IMR-90 (cell line): ENCODE measurements at regions not wholly inside any gene's neighbourhood (a gene's known extent, or its start where the extent isn't known, plus 50 kb on each side); places are given as distances from the start of the nearest gene placed in this dataset.

ENCODE experiments used
- ATAC-seq: fragments of 200-7000 bp; cut with Tn5 transposase; 2 replicates; pipeline ENCODE4 v1.9.1; 2020; ENCODE audit warnings: low read depth, mild to moderate bottlenecking, moderate library complexity
- BruUV-seq: library from RNA; stranded (reverse); fragments of 400-500 nt; replicated peaks from 2 replicates; lab custom pipeline; 2021; lab: Mats Ljungman, UMichigan
- CTCF ChIA-PET: fragments of 300-600 bp; formaldehyde crosslinking; extraction: SDS; loops from one replicate; lab custom pipeline; 2021; ENCODE audit warnings: antibody characterized with exemption; lab: Yijun Ruan, JAX
- POLR2A ChIA-PET: fragments of 300-600 bp; sonication (Branson Sonifier 250); formaldehyde crosslinking; loops from one replicate; lab custom pipeline; 2022; ENCODE audit warnings: antibody characterized with exemption; ENCODE audit not compliant: unreplicated experiment; lab: Charles Lee
- DNase-seq: peaks from one replicate; pipeline ENCODE4 v3.0.0; 2013
- H2AFZ ChIP-seq: replicated peaks from 2 replicates; pipeline ENCODE3; 2013; ENCODE audit warnings: low read length, mild to moderate bottlenecking; ENCODE audit not compliant: poor library complexity
- H2AK5ac ChIP-seq: 2 replicates; pipeline ENCODE4 v1.6.1; 2013; ENCODE audit warnings: low read depth, low read length, inconsistent platforms
- H2AK9ac ChIP-seq: replicated peaks from 2 replicates; pipeline ENCODE3; 2013; ENCODE audit warnings: mild to moderate bottlenecking, low read depth, low read length, moderate library complexity; ENCODE audit not compliant: poor library complexity
- H2BK120ac ChIP-seq: 2 replicates; pipeline ENCODE4 v1.6.1; 2013; ENCODE audit warnings: low read depth, low read length, inconsistent platforms
- H2BK15ac ChIP-seq: 3 replicates; pipeline ENCODE4 v1.6.1; 2013; ENCODE audit warnings: low read depth, low read length, inconsistent platforms
- H2BK20ac ChIP-seq: 2 replicates; pipeline ENCODE4 v1.6.1; 2013; ENCODE audit warnings: low read depth, mild to moderate bottlenecking, inconsistent platforms, low read length, moderate library complexity
- H2BK5ac ChIP-seq: 2 replicates; pipeline ENCODE4 v1.6.1; 2013; ENCODE audit warnings: mild to moderate bottlenecking, low read depth, low read length, inconsistent platforms; ENCODE audit not compliant: poor library complexity, severe bottlenecking
- H3K14ac ChIP-seq: replicated peaks from 2 replicates; pipeline ENCODE4 v1.6.1; 2013; ENCODE audit warnings: low read depth, low read length, inconsistent platforms
- H3K18ac ChIP-seq: 2 replicates; pipeline ENCODE4 v1.6.1; 2013; ENCODE audit warnings: low read depth, low read length, control low read depth
- H3K23ac ChIP-seq: 2 replicates; pipeline ENCODE4 v1.6.1; 2013; ENCODE audit warnings: low read depth, low read length, inconsistent platforms
- H3K27ac ChIP-seq: 2 replicates; pipeline ENCODE4 v1.5.1; 2013; ENCODE audit warnings: mild to moderate bottlenecking, control low read depth, low read length; ENCODE audit not compliant: insufficient read depth
- H3K27me3 ChIP-seq: 2 replicates; pipeline ENCODE4 v1.6.1; 2013; ENCODE audit warnings: low read length; ENCODE audit not compliant: control insufficient read depth, insufficient read depth
- H3K36me3 ChIP-seq: 2 replicates; pipeline ENCODE4 v1.6.1; 2013; ENCODE audit warnings: low read length, mixed read lengths; ENCODE audit not compliant: control insufficient read depth, insufficient read depth
- H3K4ac ChIP-seq: 2 replicates; pipeline ENCODE4 v1.6.1; 2013; ENCODE audit warnings: low read depth, low read length, inconsistent platforms
- H3K4me1 ChIP-seq: 2 replicates; pipeline ENCODE4 v1.6.1; 2013; ENCODE audit warnings: low read length, mixed read lengths; ENCODE audit not compliant: control insufficient read depth, insufficient read depth
- H3K4me2 ChIP-seq: 2 replicates; pipeline ENCODE4 v1.6.1; 2013; ENCODE audit warnings: low read depth, mild to moderate bottlenecking, control low read depth, low read length, moderate library complexity
- H3K4me3 ChIP-seq: 2 replicates; pipeline ENCODE4 v1.5.1; 2013; ENCODE audit warnings: low read depth, mild to moderate bottlenecking, control low read depth, low read length, moderate library complexity; ENCODE audit not compliant: insufficient read depth
- H3K56ac ChIP-seq: 2 replicates; pipeline ENCODE4 v1.6.1; 2013; ENCODE audit warnings: low read length, inconsistent platforms; ENCODE audit not compliant: insufficient read depth; ENCODE audit errors: extremely low read depth
- H3K79me1 ChIP-seq, 2 experiments: 2 replicates each; pipeline ENCODE4 v1.6.1; 2013; ENCODE audit warnings: low read length in 2 of 2, inconsistent platforms in 1 of 2, low read depth in 1 of 2
- H3K9ac ChIP-seq: 2 replicates; pipeline ENCODE4 v1.6.1; 2013; ENCODE audit warnings: low read depth, low read length, control low read depth
- H3K9me1 ChIP-seq: 2 replicates; pipeline ENCODE4 v1.6.1; 2013; ENCODE audit warnings: low read length, inconsistent platforms; ENCODE audit not compliant: insufficient read depth
- H3K9me3 ChIP-seq: 2 replicates; pipeline ENCODE4 v1.6.1; 2013; ENCODE audit warnings: low read length; ENCODE audit not compliant: control insufficient read depth, insufficient read depth
- H4K20me1 ChIP-seq: 2 replicates; pipeline ENCODE4 v1.6.1; 2013; ENCODE audit warnings: low read length, inconsistent platforms; ENCODE audit not compliant: insufficient read depth
- H4K5ac ChIP-seq: 2 replicates; pipeline ENCODE4 v1.6.1; 2013; ENCODE audit warnings: mild to moderate bottlenecking, low read depth, low read length, control low read depth
- H4K8ac ChIP-seq, 2 experiments: 2 replicates each; pipeline ENCODE4 v1.6.1; 2013; ENCODE audit warnings: low read depth in 2 of 2, low read length in 2 of 2, control low read depth in 1 of 2, inconsistent platforms in 1 of 2
- H4K91ac ChIP-seq: 2 replicates; pipeline ENCODE4 v1.6.1; 2013; ENCODE audit warnings: low read depth, low read length, inconsistent platforms; ENCODE audit not compliant: insufficient read depth
- BHLHE40 ChIP-seq: fragments of 150-350 bp; IDR thresholded peaks from 2 replicates; pipeline ENCODE4 v1.6.1; 2016; ENCODE audit warnings: mild to moderate bottlenecking, low read depth, low read length
- CEBPB ChIP-seq: IDR thresholded peaks from 2 replicates; pipeline ENCODE4 v1.6.1; 2012; ENCODE audit warnings: low read depth, low read length, improper control_type of control experiment
- CHD1 ChIP-seq: IDR thresholded peaks from 2 replicates; pipeline ENCODE4 v1.6.1; 2012; ENCODE audit warnings: low read depth, low read length, improper control_type of control experiment
- FOS ChIP-seq: fragments of 150-350 bp; IDR thresholded peaks from 2 replicates; pipeline ENCODE4 v1.6.1; 2016; ENCODE audit warnings: low read depth, low read length
- MAFK ChIP-seq: IDR thresholded peaks from 2 replicates; pipeline ENCODE4 v1.6.1; 2012; ENCODE audit warnings: low read depth, low read length, improper control_type of control experiment
- MAZ ChIP-seq: IDR thresholded peaks from 2 replicates; pipeline ENCODE4 v1.6.1; 2012; ENCODE audit warnings: low read depth, mild to moderate bottlenecking, low read length, improper control_type of control experiment, moderate library complexity, borderline replicate concordance
- MXI1 ChIP-seq: IDR thresholded peaks from 2 replicates; pipeline ENCODE4 v1.6.1; 2012; ENCODE audit warnings: low read depth, mild to moderate bottlenecking, low read length, moderate library complexity, borderline replicate concordance
- NFE2L2 ChIP-seq: fragments of 150-350 bp; IDR thresholded peaks from 2 replicates; pipeline ENCODE4 v1.6.1; 2016; ENCODE audit warnings: low read depth, mild to moderate bottlenecking, low read length
- POLR2A ChIP-seq: IDR thresholded peaks from 2 replicates; pipeline ENCODE4 v1.6.1; 2012; ENCODE audit warnings: mild to moderate bottlenecking, low read depth, low read length
- RAD21 ChIP-seq: IDR thresholded peaks from 2 replicates; pipeline ENCODE4 v1.6.1; 2012; ENCODE audit warnings: low read length, improper control_type of control experiment
- RCOR1 ChIP-seq: IDR thresholded peaks from 2 replicates; pipeline ENCODE4 v1.6.1; 2012; ENCODE audit warnings: mild to moderate bottlenecking, low read length, improper control_type of control experiment; ENCODE audit not compliant: insufficient replicate concordance
- RFX5 ChIP-seq: IDR thresholded peaks from 2 replicates; pipeline ENCODE4 v1.8.0; 2012; ENCODE audit warnings: low read depth, mild to moderate bottlenecking, low read length, moderate library complexity
- SMC3 ChIP-seq: fragments of 150-350 bp; IDR thresholded peaks from 2 replicates; pipeline ENCODE4 v1.6.1; 2016; ENCODE audit warnings: low read depth, mild to moderate bottlenecking, antibody characterized with exemption, low read length, moderate library complexity
- WGBS, 2 experiments: methylation state at CpG; one replicate each; pipeline versions ENCODE4 v1.1.5 to v1.1.7; 2013; ENCODE audit warnings: missing lambda C conversion rate in 2 of 2; ENCODE audit not compliant: insufficient read length in 1 of 2; ENCODE audit errors: extremely low coverage in 2 of 2; 5-methylcytosine and 5-hydroxymethylcytosine counted together
- dilution Hi-C: fragments of 300-500 bp; cut with HindIII; formaldehyde crosslinking; loops from one replicate; pipeline ENCODE4 v1.14.3; 2018; ENCODE audit warnings: low sequenced_read_pairs; ENCODE audit not compliant: unreplicated experiment
- in situ Hi-C: fragments of 300-500 bp; cut with MboI; formaldehyde crosslinking; loops from 3 replicates; pipeline ENCODE4 v1.14.3; 2019; ENCODE audit warnings: low sequenced_read_pairs, inconsistent platforms, mixed read lengths
- intact Hi-C: fragments of 100-400 bp; cut with micrococcal nuclease; formaldehyde crosslinking; loops from 2 replicates; pipeline ENCODE4 v1.10.0; 2022
- TF ChIP-seq, protein P1 (sequence below): fragments of 150-350 bp; IDR thresholded peaks from 2 replicates; pipeline ENCODE4 v1.6.1; 2016; ENCODE audit warnings: low read depth, mild to moderate bottlenecking, low read length, moderate library complexity, borderline replicate concordance
- TF ChIP-seq, protein P2 (sequence below): fragments of 150-350 bp; IDR thresholded peaks from 2 replicates; pipeline ENCODE4 v1.6.1; 2017; ENCODE audit warnings: mild to moderate bottlenecking, antibody characterized with exemption, low read length, low read depth
- TF ChIP-seq, protein P3 (sequence below): conservative IDR thresholded peaks from 2 replicates; pipeline ENCODE4 v1.5.1; 2012; ENCODE audit warnings: mild to moderate bottlenecking, low read depth, low read length, improper control_type of control experiment

DNA sequence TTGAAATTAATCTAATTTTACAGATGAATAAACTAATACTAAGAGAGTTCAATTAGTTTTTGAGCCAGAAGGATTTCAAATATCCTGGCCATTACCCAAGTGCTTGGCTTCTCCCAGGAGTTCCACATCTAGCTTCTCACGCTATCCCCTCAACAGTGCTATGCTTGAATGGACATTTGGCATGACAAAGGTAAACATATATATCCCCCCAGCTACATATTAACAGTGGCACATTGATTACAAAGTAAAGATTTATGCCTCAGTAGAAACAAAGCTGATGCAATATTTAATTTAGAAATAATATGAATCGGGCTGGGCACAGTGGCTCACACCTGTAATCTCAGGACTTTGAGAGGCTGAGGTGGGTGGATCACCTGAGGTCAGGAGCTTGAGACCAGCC, 434.6 kb upstream of the PRMT6 start:
- no peak for TF ChIP-seq CHD1
- no peak for TF ChIP-seq BHLHE40
- no peak for TF ChIP-seq POLR2A
- no peak for TF ChIP-seq CEBPB
- TF ChIP-seq, protein P1, sequence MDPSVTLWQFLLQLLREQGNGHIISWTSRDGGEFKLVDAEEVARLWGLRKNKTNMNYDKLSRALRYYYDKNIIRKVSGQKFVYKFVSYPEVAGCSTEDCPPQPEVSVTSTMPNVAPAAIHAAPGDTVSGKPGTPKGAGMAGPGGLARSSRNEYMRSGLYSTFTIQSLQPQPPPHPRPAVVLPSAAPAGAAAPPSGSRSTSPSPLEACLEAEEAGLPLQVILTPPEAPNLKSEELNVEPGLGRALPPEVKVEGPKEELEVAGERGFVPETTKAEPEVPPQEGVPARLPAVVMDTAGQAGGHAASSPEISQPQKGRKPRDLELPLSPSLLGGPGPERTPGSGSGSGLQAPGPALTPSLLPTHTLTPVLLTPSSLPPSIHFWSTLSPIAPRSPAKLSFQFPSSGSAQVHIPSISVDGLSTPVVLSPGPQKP: no peak
- TF ChIP-seq NFE2L2: no peak
- no peak for TF ChIP-seq SMC3
- TF ChIP-seq FOS: no peak
- TF ChIP-seq, protein P2, sequence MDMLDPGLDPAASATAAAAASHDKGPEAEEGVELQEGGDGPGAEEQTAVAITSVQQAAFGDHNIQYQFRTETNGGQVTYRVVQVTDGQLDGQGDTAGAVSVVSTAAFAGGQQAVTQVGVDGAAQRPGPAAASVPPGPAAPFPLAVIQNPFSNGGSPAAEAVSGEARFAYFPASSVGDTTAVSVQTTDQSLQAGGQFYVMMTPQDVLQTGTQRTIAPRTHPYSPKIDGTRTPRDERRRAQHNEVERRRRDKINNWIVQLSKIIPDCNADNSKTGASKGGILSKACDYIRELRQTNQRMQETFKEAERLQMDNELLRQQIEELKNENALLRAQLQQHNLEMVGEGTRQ: no peak
- no peak for TF ChIP-seq RAD21
- no peak for TF ChIP-seq RFX5
- TF ChIP-seq, protein P3, sequence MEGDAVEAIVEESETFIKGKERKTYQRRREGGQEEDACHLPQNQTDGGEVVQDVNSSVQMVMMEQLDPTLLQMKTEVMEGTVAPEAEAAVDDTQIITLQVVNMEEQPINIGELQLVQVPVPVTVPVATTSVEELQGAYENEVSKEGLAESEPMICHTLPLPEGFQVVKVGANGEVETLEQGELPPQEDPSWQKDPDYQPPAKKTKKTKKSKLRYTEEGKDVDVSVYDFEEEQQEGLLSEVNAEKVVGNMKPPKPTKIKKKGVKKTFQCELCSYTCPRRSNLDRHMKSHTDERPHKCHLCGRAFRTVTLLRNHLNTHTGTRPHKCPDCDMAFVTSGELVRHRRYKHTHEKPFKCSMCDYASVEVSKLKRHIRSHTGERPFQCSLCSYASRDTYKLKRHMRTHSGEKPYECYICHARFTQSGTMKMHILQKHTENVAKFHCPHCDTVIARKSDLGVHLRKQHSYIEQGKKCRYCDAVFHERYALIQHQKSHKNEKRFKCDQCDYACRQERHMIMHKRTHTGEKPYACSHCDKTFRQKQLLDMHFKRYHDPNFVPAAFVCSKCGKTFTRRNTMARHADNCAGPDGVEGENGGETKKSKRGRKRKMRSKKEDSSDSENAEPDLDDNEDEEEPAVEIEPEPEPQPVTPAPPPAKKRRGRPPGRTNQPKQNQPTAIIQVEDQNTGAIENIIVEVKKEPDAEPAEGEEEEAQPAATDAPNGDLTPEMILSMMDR: no peak
- TF ChIP-seq MAZ: no peak
- no peak for TF ChIP-seq RCOR1
- no peak for TF ChIP-seq MAFK
- TF ChIP-seq MXI1: no peak
- Histone ChIP-seq H4K8ac (no peak overlapping the region), H2BK15ac (no peak overlapping the region), H4K20me1 (no peaks in the 10 kb centered on the region), H4K5ac (no peak overlapping the region), H3K4me2 (no peak overlapping the region), H2BK5ac (no peak overlapping the region), H3K4me1 (no peaks in the 10 kb centered on the region), H3K56ac (no peak overlapping the region), H3K9me3 (peaks cover 11% of the 10 kb centered on the region; the same call in 1 of the 2 replicates), H3K9ac (no peak overlapping the region), H3K27ac (no peak overlapping the region), H3K27me3 (no peaks in the 10 kb centered on the region), H3K18ac (no peak overlapping the region), H2AK5ac (no peak overlapping the region), H3K9me1 (no peaks in the 10 kb centered on the region), H3K36me3 (no peaks in the 10 kb centered on the region), H2BK120ac (no peak overlapping the region), H3K4ac (no peak overlapping the region), H3K23ac (no peak overlapping the region), H3K14ac (no peak overlapping the region), H4K91ac (no peak overlapping the region), H2AFZ (no peak overlapping the region), H2BK20ac (no peak overlapping the region), H3K79me1 (no peaks in the 10 kb centered on the region), H3K4me3 (no peak overlapping the region), H2AK9ac (no peak overlapping the region)
- BruUV-seq: no TSS peak
- dilution Hi-C loops (no loop called here), in situ Hi-C loops (no loop called here), intact Hi-C loops (no loop called here)
- ChIA-PET POLR2A (no interaction called here), CTCF (no interaction called here)
- ATAC-seq (no peak), DNase-seq (no peak)
- no CpG with 5 or more reads among the region's 2 CpGs for WGBS, 2 experiments
